HEK293 (cell line): ENCODE measurements at regions not wholly inside any gene's neighbourhood (a gene's known extent, or its start where the extent isn't known, plus 50 kb on each side); places are given as distances from the start of the nearest gene placed in this dataset.

Source experiments
- CTCF ChIA-PET: fragments of 350-600 bp; formaldehyde crosslinking; extraction: SDS; loops from one replicate; lab custom pipeline; 2021; ENCODE audit warnings: antibody characterized with exemption; lab: Yijun Ruan, JAX
- POLR2A ChIA-PET: fragments of 300-600 bp; formaldehyde crosslinking; extraction: SDS; loops from one replicate; lab custom pipeline; 2020; ENCODE audit warnings: antibody characterized with exemption, inconsistent platforms; lab: Yijun Ruan, JAX
- H3K27ac ChIP-seq: fragments of 200-500 bp; sonication (Bioruptor generic); 2 replicates; pipeline ENCODE4 v1.5.1; 2014; ENCODE audit warnings: low read depth, low read length, control low read depth, inconsistent platforms; ENCODE audit errors: extremely low read depth
- H3K36me3 ChIP-seq, 2 experiments: fragments of 200-500 bp in 1 of 2; sonication (Bioruptor generic) in 1 of 2; 1 replicate in 1 of 2; 2 replicates in 1 of 2; pipeline ENCODE4 v1.5.1; 2014 to 2017; ENCODE audit warnings: inconsistent platforms in 2 of 2, low read length in 2 of 2; ENCODE audit not compliant: control insufficient read depth in 2 of 2, insufficient read depth in 1 of 2
- H3K4me1 ChIP-seq: fragments of 200-500 bp; sonication (Bioruptor generic); 2 replicates; pipeline ENCODE4 v1.5.1; 2014; ENCODE audit warnings: mild to moderate bottlenecking, low read length, inconsistent platforms; ENCODE audit not compliant: control insufficient read depth, insufficient read depth
- H3K4me3 ChIP-seq: 2 replicates; pipeline ENCODE4 v1.5.1; 2011; ENCODE audit warnings: low read depth, mild to moderate bottlenecking, control low read depth, low read length, moderate library complexity
- H3K9me3 ChIP-seq: fragments of 200-500 bp; sonication (Bioruptor generic); 2 replicates; pipeline ENCODE4 v1.5.1; 2014; ENCODE audit warnings: low read depth, low read length, inconsistent platforms; ENCODE audit not compliant: control insufficient read depth, insufficient read depth
- ATF2 ChIP-seq: fragments of 450-650 bp; formaldehyde crosslinking; IDR thresholded peaks from 2 replicates; pipeline ENCODE4 v1.5.1; 2016; ENCODE audit warnings: missing biosample characterization, missing genetic modification characterization, low read depth
- KLF10 ChIP-seq: fragments of 450-650 bp; IDR thresholded peaks from 2 replicates; pipeline ENCODE4 v1.5.1; 2018; ENCODE audit warnings: missing biosample characterization, mild to moderate bottlenecking, missing genetic modification characterization
- SP2 ChIP-seq: fragments of 450-650 bp; formaldehyde crosslinking; IDR thresholded peaks from 2 replicates; pipeline ENCODE4 v1.5.1; 2016; ENCODE audit warnings: missing biosample characterization, missing genetic modification characterization
- WT1 ChIP-seq: fragments of 450-650 bp; formaldehyde crosslinking; IDR thresholded peaks from 2 replicates; pipeline ENCODE4 v1.5.1; 2016; ENCODE audit warnings: missing biosample characterization, missing genetic modification characterization
- ZBTB21 ChIP-seq: fragments of 450-650 bp; formaldehyde crosslinking; IDR thresholded peaks from 2 replicates; pipeline ENCODE4 v1.5.1; 2017; ENCODE audit warnings: missing biosample characterization, missing genetic modification characterization
- ZBTB44 ChIP-seq: fragments of 450-650 bp; IDR thresholded peaks from 2 replicates; pipeline ENCODE4 v1.5.1; 2018; ENCODE audit warnings: missing biosample characterization, mild to moderate bottlenecking, missing genetic modification characterization
- ZBTB6 ChIP-seq: fragments of 450-650 bp; formaldehyde crosslinking; IDR thresholded peaks from 2 replicates; pipeline ENCODE4 v1.5.1; 2017; ENCODE audit warnings: missing biosample characterization, missing genetic modification characterization
- ZFHX2 ChIP-seq: fragments of 450-650 bp; formaldehyde crosslinking; conservative IDR thresholded peaks from 2 replicates; pipeline ENCODE4 v1.5.1; 2016; ENCODE audit warnings: missing biosample characterization, missing genetic modification characterization
- ZFP69B ChIP-seq: fragments of 450-650 bp; formaldehyde crosslinking; IDR thresholded peaks from 2 replicates; pipeline ENCODE4 v1.5.1; 2016; ENCODE audit warnings: missing biosample characterization, missing genetic modification characterization
- ZNF184 ChIP-seq: fragments of 450-650 bp; IDR thresholded peaks from 2 replicates; pipeline ENCODE4 v1.5.1; 2018; ENCODE audit warnings: missing biosample characterization, mild to moderate bottlenecking, missing genetic modification characterization
- ZNF223 ChIP-seq: fragments of 450-650 bp; formaldehyde crosslinking; IDR thresholded peaks from 2 replicates; pipeline ENCODE4 v1.5.1; 2016; ENCODE audit warnings: missing biosample characterization, missing genetic modification characterization
- ZNF266 ChIP-seq: fragments of 450-650 bp; formaldehyde crosslinking; IDR thresholded peaks from 2 replicates; pipeline ENCODE4 v1.5.1; 2016; ENCODE audit warnings: missing biosample characterization, missing genetic modification characterization, low read depth
- ZNF341 ChIP-seq: fragments of 450-650 bp; formaldehyde crosslinking; IDR thresholded peaks from 2 replicates; pipeline ENCODE4; 2016; ENCODE audit warnings: low read depth, missing biosample characterization, missing genetic modification characterization
- ZNF394 ChIP-seq: fragments of 450-650 bp; formaldehyde crosslinking; IDR thresholded peaks from 2 replicates; pipeline ENCODE4 v1.5.1; 2016; ENCODE audit warnings: missing biosample characterization, missing genetic modification characterization, mild to moderate bottlenecking, moderate library complexity, borderline replicate concordance
- ZNF48 ChIP-seq: fragments of 450-650 bp; formaldehyde crosslinking; IDR thresholded peaks from 2 replicates; pipeline ENCODE4 v1.5.1; 2016; ENCODE audit warnings: missing biosample characterization, missing genetic modification characterization
- ZNF521 ChIP-seq: fragments of 450-650 bp; formaldehyde crosslinking; IDR thresholded peaks from 2 replicates; pipeline ENCODE4 v1.5.1; 2017; ENCODE audit warnings: missing biosample characterization, mild to moderate bottlenecking, missing genetic modification characterization
- ZNF529 ChIP-seq: fragments of 450-650 bp; formaldehyde crosslinking; IDR thresholded peaks from 2 replicates; pipeline ENCODE4 v1.5.1; 2017; ENCODE audit warnings: missing genetic modification characterization, missing biosample characterization; ENCODE audit not compliant: insufficient replicate concordance
- ZNF549 ChIP-seq: fragments of 450-650 bp; IDR thresholded peaks from 2 replicates; pipeline ENCODE4 v1.5.1; 2018; ENCODE audit warnings: missing biosample characterization, missing genetic modification characterization, mild to moderate bottlenecking, inconsistent platforms, moderate library complexity
- ZNF558 ChIP-seq: fragments of 450-650 bp; formaldehyde crosslinking; IDR thresholded peaks from 2 replicates; pipeline ENCODE4 v1.5.1; 2016; ENCODE audit warnings: missing biosample characterization, missing genetic modification characterization
- ZNF560 ChIP-seq: fragments of 450-650 bp; formaldehyde crosslinking; IDR thresholded peaks from 2 replicates; pipeline ENCODE4 v1.5.1; 2017; ENCODE audit warnings: missing biosample characterization, missing genetic modification characterization, borderline replicate concordance
- ZNF623 ChIP-seq: fragments of 450-650 bp; formaldehyde crosslinking; IDR thresholded peaks from 2 replicates; pipeline ENCODE4 v1.5.1; 2016; ENCODE audit warnings: missing biosample characterization, missing genetic modification characterization
- ZNF639 ChIP-seq: fragments of 450-650 bp; formaldehyde crosslinking; IDR thresholded peaks from 2 replicates; pipeline ENCODE4 v1.5.1; 2016; ENCODE audit warnings: missing biosample characterization, missing genetic modification characterization
- ZNF664 ChIP-seq: fragments of 450-650 bp; formaldehyde crosslinking; IDR thresholded peaks from 2 replicates; pipeline ENCODE4 v1.5.1; 2016; ENCODE audit warnings: missing biosample characterization, missing genetic modification characterization
- ZNF768 ChIP-seq: fragments of 450-650 bp; formaldehyde crosslinking; IDR thresholded peaks from 2 replicates; pipeline ENCODE4 v1.5.1; 2018; ENCODE audit warnings: missing biosample characterization, mild to moderate bottlenecking, missing genetic modification characterization
- ZNF785 ChIP-seq: fragments of 450-650 bp; formaldehyde crosslinking; IDR thresholded peaks from 2 replicates; pipeline ENCODE4 v1.5.1; 2016; ENCODE audit warnings: missing biosample characterization, missing genetic modification characterization
- ZNF792 ChIP-seq: fragments of 450-650 bp; formaldehyde crosslinking; IDR thresholded peaks from 2 replicates; pipeline ENCODE4 v1.5.1; 2016; ENCODE audit warnings: missing biosample characterization, missing genetic modification characterization
- ZXDB ChIP-seq: fragments of 450-650 bp; formaldehyde crosslinking; IDR thresholded peaks from 2 replicates; pipeline ENCODE4 v1.5.1; 2016; ENCODE audit warnings: missing biosample characterization, missing genetic modification characterization
- TF ChIP-seq, protein P1 (sequence below): fragments of 450-650 bp; formaldehyde crosslinking; IDR thresholded peaks from 2 replicates; pipeline ENCODE4 v1.5.1; 2016; ENCODE audit warnings: missing biosample characterization, missing genetic modification characterization

GRCh38 chr2:57802243-57802642 lies 244.4 kb upstream of the VRK2 start (continued):
- TF ChIP-seq, protein P1, sequence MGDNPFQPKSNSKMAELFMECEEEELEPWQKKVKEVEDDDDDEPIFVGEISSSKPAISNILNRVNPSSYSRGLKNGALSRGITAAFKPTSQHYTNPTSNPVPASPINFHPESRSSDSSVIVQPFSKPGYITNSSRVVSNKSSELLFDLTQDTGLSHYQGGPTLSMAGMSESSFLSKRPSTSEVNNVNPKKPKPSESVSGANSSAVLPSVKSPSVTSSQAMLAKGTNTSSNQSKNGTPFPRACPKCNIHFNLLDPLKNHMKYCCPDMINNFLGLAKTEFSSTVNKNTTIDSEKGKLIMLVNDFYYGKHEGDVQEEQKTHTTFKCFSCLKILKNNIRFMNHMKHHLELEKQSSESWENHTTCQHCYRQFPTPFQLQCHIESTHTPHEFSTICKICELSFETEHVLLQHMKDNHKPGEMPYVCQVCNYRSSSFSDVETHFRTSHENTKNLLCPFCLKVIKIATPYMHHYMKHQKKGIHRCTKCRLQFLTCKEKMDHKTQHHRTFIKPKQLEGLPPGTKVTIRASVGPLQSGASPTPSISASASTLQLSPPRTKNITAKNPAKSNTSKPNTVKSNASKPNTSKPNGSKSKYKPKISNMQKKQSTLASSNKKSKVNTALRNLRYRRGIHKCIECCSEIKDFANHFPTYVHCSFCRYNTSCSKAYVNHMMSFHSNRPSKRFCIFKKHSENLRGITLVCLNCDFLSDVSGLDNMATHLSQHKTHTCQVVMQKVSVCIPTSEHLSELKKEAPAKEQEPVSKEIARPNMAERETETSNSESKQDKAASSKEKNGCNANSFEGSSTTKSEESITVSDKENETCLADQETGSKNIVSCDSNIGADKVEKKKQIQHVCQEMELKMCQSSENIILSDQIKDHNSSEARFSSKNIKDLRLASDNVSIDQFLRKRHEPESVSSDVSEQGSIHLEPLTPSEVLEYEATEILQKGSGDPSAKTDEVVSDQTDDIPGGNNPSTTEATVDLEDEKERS, result no peak
- no peak for TF ChIP-seq ZFP69B (tag by site-specific recombination)

GRCh38 chr2:57804971-57805370 lies 241.6 kb upstream of the VRK2 start:
- CTCF ChIA-PET, result interaction anchor here (0.6 kb wide), 1 partner anchor 35 kb away, joined by 3 read pairs; no protein-coding TSS in a partner anchor
- H3K4me3 ChIP-seq, result no peak overlapping the region
- POLR2A ChIA-PET, result no interaction called here
- TF ChIP-seq KLF10 (tag by site-specific recombination) (no peak), ZBTB21 (tag by site-specific recombination) (no peak), ZNF558 (tag by site-specific recombination) (no peak), ZNF266 (tag by site-specific recombination) (no peak), SP2 (no peak), ZNF623 (tag by site-specific recombination) (no peak), ZNF341 (tag by site-specific recombination) (no peak), ZNF521 (no peak), ZBTB6 (tag by site-specific recombination) (no peak), ZNF792 (tag by site-specific recombination) (no peak), ZFHX2 (no peak), WT1 (no peak), ZNF394 (no peak), ZNF223 (tag by site-specific recombination) (no peak), ZXDB (tag by site-specific recombination) (no peak), ZNF184 (tag by site-specific recombination) (no peak)
- TF ChIP-seq, all 188 proteins: peak for 0
- Histone ChIP-seq H3K4me1 (no peaks in the 10 kb centered on the region), H3K27ac (no peak overlapping the region), H3K36me3 (no peaks in the 10 kb centered on the region), H3K9me3 (no peaks in the 10 kb centered on the region)

DNA sequence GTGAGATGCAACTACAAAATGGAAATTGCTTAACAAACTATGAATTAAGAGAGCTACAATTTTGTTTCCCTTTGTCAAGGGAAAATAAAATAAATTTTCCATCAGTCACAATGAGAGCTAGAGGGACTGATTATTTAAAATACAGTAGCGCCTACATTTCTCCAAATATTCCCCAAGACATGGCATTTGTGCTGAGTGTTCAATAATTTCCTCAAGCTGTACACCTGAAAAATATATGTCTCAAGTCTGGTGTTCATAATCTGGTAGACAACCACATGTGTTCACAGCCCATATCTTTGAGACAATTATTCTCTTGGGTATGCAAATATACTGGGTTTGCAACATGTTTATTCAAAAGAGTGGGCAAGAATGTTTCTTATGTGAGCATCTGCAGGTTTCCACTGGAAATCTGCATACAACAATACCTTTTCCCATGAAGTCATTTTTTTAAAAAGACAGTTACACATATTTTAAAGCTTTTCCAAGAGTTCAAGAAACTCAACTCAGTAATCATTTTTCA lies 240.1 kb upstream of the VRK2 start:
- CTCF ChIA-PET, result interaction anchor here (0.5 kb wide), 1 partner anchor 996 kb away, joined by 3 read pairs; no protein-coding TSS in a partner anchor
- no peaks in the 10 kb centered on the region for H3K9me3 ChIP-seq
- no peak overlapping the region for H3K4me3 ChIP-seq
- POLR2A ChIA-PET, result no interaction called here
- no peaks in the 10 kb centered on the region for H3K4me1 ChIP-seq
- no peaks in the 10 kb centered on the region for H3K36me3 ChIP-seq
- no peak overlapping the region for H3K27ac ChIP-seq
- TF ChIP-seq ZNF529, result no peak
- no peak for TF ChIP-seq ZXDB (tag by site-specific recombination)
- no peak for TF ChIP-seq ZNF785 (tag by site-specific recombination)
- TF ChIP-seq ZBTB44 (tag by site-specific recombination), result no peak
- no peak for TF ChIP-seq ZNF639 (tag by site-specific recombination)
- no peak for TF ChIP-seq ZNF560
- TF ChIP-seq ZNF549, result no peak
- no peak for TF ChIP-seq ATF2 (tag by site-specific recombination)
- TF ChIP-seq ZNF768 (tag by site-specific recombination), result no peak
- TF ChIP-seq ZNF48 (tag by site-specific recombination), result no peak
- TF ChIP-seq ZNF664 (tag by site-specific recombination), result no peak
